Urinary bladder (tissue), 3 donors: ENCODE measurements at regions not wholly inside any gene's neighbourhood (a gene's known extent, or its start where the extent isn't known, plus 50 kb on each side); places are given as distances from the start of the nearest gene placed in this dataset.
"Not testable (repeated sequence)": the region's sequence is repeated elsewhere in the genome, so short reads cannot be mapped to it uniquely, and the experiment has no call there.

Source experiments
- DNase-seq: peaks from one replicate; pipeline ENCODE4 v3.0.0-alpha.2; 2015; ENCODE audit errors: extremely low spot score
- H3K27ac ChIP-seq: one replicate; pipeline ENCODE4 v1.5.1; 2013; ENCODE audit warnings: low read depth, mild to moderate bottlenecking, moderate library complexity
- H3K36me3 ChIP-seq: one replicate; pipeline ENCODE4 v1.6.1; 2013; ENCODE audit warnings: mild to moderate bottlenecking, moderate library complexity; ENCODE audit not compliant: insufficient read depth
- H3K4me1 ChIP-seq: one replicate; pipeline ENCODE4 v1.6.1; 2013; ENCODE audit warnings: mild to moderate bottlenecking, moderate library complexity; ENCODE audit not compliant: insufficient read depth
- H3K4me3 ChIP-seq: one replicate; pipeline ENCODE4 v1.5.1; 2013; ENCODE audit warnings: low read depth, low read length
- WGBS: extraction: QIAGEN DNeasy Blood & Tissue Kit; methylation state at CpG from one replicate; pipeline ENCODE4 v1.1.7; 2013; 5-methylcytosine and 5-hydroxymethylcytosine counted together
- donor health status: healthy with polysubstance abuse.
- donor health status: healthy.

- Histone ChIP-seq H3K4me1 (no peaks in the 10 kb centered on the region), H3K36me3 (no peaks in the 10 kb centered on the region), H3K4me3 (no peak overlapping the region), H3K27ac (no peak overlapping the region)
- DNase-seq: no peak
- 65% methylated on average over 11 of the region's 11 CpGs for WGBS
Observed at GRCh38 chr17:74126179-74126900, 77.1 kb upstream of the RPL38 start.

DNA sequence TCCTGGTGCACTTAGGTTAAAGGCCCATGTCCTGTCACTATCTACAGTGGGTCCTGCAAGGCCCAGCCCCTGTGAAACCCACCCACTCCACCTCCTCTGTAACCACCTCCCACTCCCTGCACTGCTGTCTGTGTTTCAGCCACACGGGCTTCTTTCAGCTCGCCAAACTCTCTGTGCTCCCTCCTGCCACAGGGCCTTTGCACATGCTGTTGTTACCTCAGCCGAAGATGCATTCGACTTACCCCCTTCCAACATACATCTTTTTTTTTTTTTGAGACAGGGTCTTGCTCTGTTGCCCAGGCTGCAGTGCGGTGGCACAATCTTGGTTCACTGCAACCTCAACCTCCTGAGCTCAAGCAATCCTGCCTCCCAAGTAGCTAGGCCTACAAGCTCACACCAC lies 76.5 kb upstream of the RPL38 start:
- Histone ChIP-seq H3K27ac (no peak overlapping the region), H3K36me3 (no peaks in the 10 kb centered on the region), H3K4me1 (no peaks in the 10 kb centered on the region), H3K4me3 (no peak overlapping the region)
- WGBS: 94% methylated on average over 5 of the region's 5 CpGs
- no peak for DNase-seq

- Histone ChIP-seq H3K36me3 (no peaks in the 10 kb centered on the region), H3K4me1 (no peaks in the 10 kb centered on the region), H3K4me3 (no peak overlapping the region), H3K27ac (no peak overlapping the region)
- DNase-seq: no peak
- WGBS: 58% methylated on average over 10 of the region's 10 CpGs
Observed at GRCh38 chr17:74128456-74129211, 74.8 kb upstream of the RPL38 start.

DNA sequence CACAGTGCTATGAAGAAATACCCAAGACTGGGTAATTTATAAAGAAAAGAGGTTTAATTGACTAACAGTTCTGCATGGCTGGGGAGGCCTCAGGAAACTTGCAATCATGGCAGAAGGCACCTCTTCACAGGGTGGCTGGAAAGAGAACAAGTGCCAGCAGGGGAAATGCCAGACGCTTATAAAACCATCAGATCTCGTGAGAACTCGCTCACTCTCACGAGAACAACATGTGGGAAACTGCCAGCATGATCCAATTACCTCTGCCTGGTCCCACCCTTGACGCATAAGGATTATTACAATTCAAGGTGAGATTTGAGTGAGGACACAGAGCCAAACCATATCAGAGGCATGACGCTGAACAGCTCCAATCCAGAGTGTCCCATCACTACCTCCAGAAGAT lies 73.7 kb upstream of the RPL38 start:
- not testable (repeated sequence) for H3K36me3 ChIP-seq, H3K4me3 ChIP-seq, H3K27ac ChIP-seq, DNase-seq, H3K4me1 ChIP-seq
- 41% methylated on average over 6 of the region's 6 CpGs for WGBS

GRCh38 chr17:74130276-74130675 lies 73.2 kb upstream of the RPL38 start:
- Histone ChIP-seq H3K27ac (no peak overlapping the region), H3K4me1 (no peaks in the 10 kb centered on the region), H3K4me3 (no peak overlapping the region), H3K36me3 (no peaks in the 10 kb centered on the region)
- WGBS: 67% methylated on average over 14 of the region's 14 CpGs
- DNase-seq: no peak

- 79% methylated on average over 8 of the region's 8 CpGs for WGBS
- DNase-seq: no peak
Observed at GRCh38 chr17:74130841-74131240, 72.6 kb upstream of the RPL38 start.

DNA sequence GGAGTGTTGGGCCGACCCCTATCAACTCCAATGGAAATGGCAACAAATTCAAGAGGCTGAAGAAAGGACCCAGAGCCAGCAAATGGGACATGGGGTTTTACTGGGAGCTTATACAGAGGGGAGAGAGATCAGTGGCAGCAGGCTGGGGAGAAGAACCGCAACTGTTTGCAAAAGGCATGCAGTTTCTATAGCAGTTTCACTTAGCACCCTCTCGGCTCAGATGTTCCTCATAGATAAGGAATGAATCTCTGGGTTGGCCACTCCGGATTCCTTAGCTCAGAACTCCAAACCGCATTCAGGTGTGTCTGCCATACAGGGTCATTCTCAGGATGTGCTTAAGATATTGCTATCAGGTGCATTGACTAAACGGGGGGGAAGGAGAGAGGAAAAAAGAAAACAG lies 71.1 kb upstream of the RPL38 start:
- Histone ChIP-seq H3K36me3 (no peaks in the 10 kb centered on the region), H3K4me1 (no peaks in the 10 kb centered on the region), H3K4me3 (no peak overlapping the region), H3K27ac (no peak overlapping the region)
- 73% methylated on average over 6 of the region's 6 CpGs for WGBS
- DNase-seq: no peak

More at GRCh38 chr17:74130841-74131240, 72.6 kb upstream of the RPL38 start:
- Histone ChIP-seq H3K36me3 (no peaks in the 10 kb centered on the region), H3K27ac (no peak overlapping the region), H3K4me3 (no peak overlapping the region), H3K4me1 (no peaks in the 10 kb centered on the region)

- Histone ChIP-seq H3K36me3 (no peaks in the 10 kb centered on the region), H3K4me3 (no peak overlapping the region), H3K4me1 (no peaks in the 10 kb centered on the region), H3K27ac (no peak overlapping the region)
- WGBS: 73% methylated on average over 22 of the region's 22 CpGs
- DNase-seq: no peak
Observed at GRCh38 chr17:74133740-74134139, 69.7 kb upstream of the RPL38 start.

DNA sequence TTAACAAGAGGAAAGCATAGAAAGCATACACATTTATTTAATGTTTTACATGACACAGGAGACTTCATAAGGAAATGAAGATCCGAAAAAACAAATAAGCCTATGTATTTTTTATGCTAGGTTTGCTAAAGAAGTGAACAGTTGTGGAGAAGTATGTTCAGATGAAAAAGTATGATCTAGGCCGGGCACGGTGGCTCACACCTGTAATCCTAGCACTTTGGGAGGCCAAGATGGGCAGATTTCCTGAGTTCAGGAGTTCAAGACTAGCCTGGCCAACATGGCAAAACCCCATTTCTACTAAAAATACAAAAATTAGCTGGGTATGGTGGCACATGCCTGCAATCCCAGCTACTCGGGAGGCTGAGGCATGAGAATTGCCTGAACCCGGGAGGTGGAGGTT lies 69.2 kb upstream of the RPL38 start:
- DNase-seq: not testable (repeated sequence)
- whole genome bisulfite sequencing: 88% methylated on average over 5 of the region's 5 CpGs

GRCh38 chr17:74134991-74135390 lies 68.5 kb upstream of the RPL38 start:
- H3K27ac ChIP-seq: no peak overlapping the region
- H3K36me3 ChIP-seq: no peaks in the 10 kb centered on the region
- no peak for DNase-seq
- H3K4me1 ChIP-seq: no peaks in the 10 kb centered on the region
- 80% methylated on average over 1 of the region's 1 CpG for WGBS
- H3K4me3 ChIP-seq: no peak overlapping the region

More for the DNA sequence above, 69.2 kb upstream of the RPL38 start:
- H3K27ac ChIP-seq, H3K4me1 ChIP-seq, H3K4me3 ChIP-seq, H3K36me3 ChIP-seq: not testable (repeated sequence)

- Histone ChIP-seq H3K36me3 (no peaks in the 10 kb centered on the region), H3K4me3 (no peak overlapping the region), H3K27ac (no peak overlapping the region), H3K4me1 (no peaks in the 10 kb centered on the region)
- WGBS: 74% methylated on average over 9 of the region's 9 CpGs
- DNase-seq: no peak
Observed at GRCh38 chr17:74135391-74136167, 67.9 kb upstream of the RPL38 start.

GRCh38 chr17:74137416-74137815 lies 66.1 kb upstream of the RPL38 start:
- Histone ChIP-seq H3K27ac (no peak overlapping the region), H3K36me3 (no peaks in the 10 kb centered on the region), H3K4me1 (no peaks in the 10 kb centered on the region), H3K4me3 (no peak overlapping the region)
- no peak for DNase-seq
- WGBS: 42% methylated on average over 3 of the region's 3 CpGs

GRCh38 chr17:74139120-74139519 lies 64.4 kb upstream of the RPL38 start:
- H3K4me1 ChIP-seq: no peaks in the 10 kb centered on the region
- H3K4me3 ChIP-seq: no peak overlapping the region
- no peaks in the 10 kb centered on the region for H3K36me3 ChIP-seq
- no peak overlapping the region for H3K27ac ChIP-seq
- DNase-seq: no peak

- Histone ChIP-seq H3K4me3 (no peak overlapping the region), H3K4me1 (no peaks in the 10 kb centered on the region), H3K27ac (no peak overlapping the region), H3K36me3 (no peaks in the 10 kb centered on the region)
- no peak for DNase-seq
- 88% methylated on average over 3 of the region's 3 CpGs for WGBS
Observed at GRCh38 chr17:74140282-74140681, 63.2 kb upstream of the RPL38 start.
